Bronchial epithelial cell (primary cell): ENCODE measurements at regions not wholly inside any gene's neighbourhood (a gene's known extent, or its start where the extent isn't known, plus 50 kb on each side); places are given as distances from the start of the nearest gene placed in this dataset.

Experiments used
- DNase-seq: peaks from one replicate; pipeline ENCODE4 v3.0.0-alpha.2; 2010; ENCODE audit warnings: low read depth
- FAIRE-seq: peaks from 2 replicates; lab custom pipeline; 2011; peaks lifted over from hg19 to GRCh38; lab: Jason Lieb, UNC
- H3K27me3 ChIP-seq: 2 replicates; pipeline ENCODE4 v1.5.1; 2011; ENCODE audit warnings: low read length; ENCODE audit not compliant: control insufficient read depth, insufficient read depth
- H3K36me3 ChIP-seq: 2 replicates; pipeline ENCODE4 v1.5.1; 2011; ENCODE audit warnings: low read length; ENCODE audit not compliant: control insufficient read depth, insufficient read depth
- H3K4me3 ChIP-seq: 2 replicates; pipeline ENCODE4 v1.5.1; 2011; ENCODE audit warnings: mild to moderate bottlenecking, low read depth, low read length, control low read depth
- TF ChIP-seq, protein P1 (sequence below): IDR thresholded peaks from 2 replicates; pipeline ENCODE4 v1.5.1; 2011; ENCODE audit warnings: mild to moderate bottlenecking, moderate library complexity, low read length, control low read depth, inconsistent platforms; ENCODE audit not compliant: insufficient read depth, severe bottlenecking

DNA sequence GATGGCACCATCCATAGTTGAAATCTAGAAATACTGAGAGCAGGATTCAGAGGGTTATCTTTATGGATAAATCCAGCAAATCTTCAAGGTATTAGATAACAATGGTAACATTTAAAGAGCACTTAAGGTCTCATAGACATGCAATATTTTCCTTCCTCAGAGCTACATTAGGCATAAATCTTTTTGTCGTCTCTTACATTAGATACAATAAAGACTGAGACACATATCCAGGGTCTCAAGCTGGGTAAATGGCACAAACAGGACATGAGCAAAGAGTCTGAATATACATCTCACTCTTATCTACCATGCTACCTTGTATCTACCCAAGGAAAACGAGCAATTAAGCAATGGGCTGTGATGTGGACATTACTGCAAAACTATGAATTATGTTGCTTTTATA is 927.3 kb upstream of the EPHA6 start:
- Histone ChIP-seq H3K4me3 (no peak overlapping the region), H3K36me3 (no peaks in the 10 kb centered on the region), H3K27me3 (no peaks in the 10 kb centered on the region)
- DNase-seq (no peak), FAIRE-seq (no peak)
- TF ChIP-seq, protein P1, sequence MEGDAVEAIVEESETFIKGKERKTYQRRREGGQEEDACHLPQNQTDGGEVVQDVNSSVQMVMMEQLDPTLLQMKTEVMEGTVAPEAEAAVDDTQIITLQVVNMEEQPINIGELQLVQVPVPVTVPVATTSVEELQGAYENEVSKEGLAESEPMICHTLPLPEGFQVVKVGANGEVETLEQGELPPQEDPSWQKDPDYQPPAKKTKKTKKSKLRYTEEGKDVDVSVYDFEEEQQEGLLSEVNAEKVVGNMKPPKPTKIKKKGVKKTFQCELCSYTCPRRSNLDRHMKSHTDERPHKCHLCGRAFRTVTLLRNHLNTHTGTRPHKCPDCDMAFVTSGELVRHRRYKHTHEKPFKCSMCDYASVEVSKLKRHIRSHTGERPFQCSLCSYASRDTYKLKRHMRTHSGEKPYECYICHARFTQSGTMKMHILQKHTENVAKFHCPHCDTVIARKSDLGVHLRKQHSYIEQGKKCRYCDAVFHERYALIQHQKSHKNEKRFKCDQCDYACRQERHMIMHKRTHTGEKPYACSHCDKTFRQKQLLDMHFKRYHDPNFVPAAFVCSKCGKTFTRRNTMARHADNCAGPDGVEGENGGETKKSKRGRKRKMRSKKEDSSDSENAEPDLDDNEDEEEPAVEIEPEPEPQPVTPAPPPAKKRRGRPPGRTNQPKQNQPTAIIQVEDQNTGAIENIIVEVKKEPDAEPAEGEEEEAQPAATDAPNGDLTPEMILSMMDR = no peak

DNA sequence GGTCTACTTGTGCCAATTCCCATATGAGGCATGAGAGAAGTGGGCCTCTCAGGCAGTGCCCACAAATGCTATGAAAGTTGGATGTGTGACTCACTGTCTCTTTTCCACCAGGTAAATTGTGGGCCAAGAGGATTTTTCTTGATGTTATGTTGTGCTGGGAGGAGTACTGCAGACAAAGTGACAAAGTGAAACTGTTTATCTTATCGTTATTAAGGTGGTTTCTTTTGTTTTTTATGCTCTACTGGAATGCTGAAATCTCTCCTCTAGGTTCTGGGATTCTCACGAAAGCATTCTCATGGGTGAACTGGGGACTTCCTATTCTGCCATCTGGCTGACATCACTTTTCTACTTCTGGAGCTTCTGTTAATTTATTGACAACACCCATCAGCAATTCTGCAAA is 919.6 kb upstream of the EPHA6 start:
- no peak for FAIRE-seq
- DNase-seq = no peak
- TF ChIP-seq, protein P1 = no peak
- Histone ChIP-seq H3K27me3 (no peaks in the 10 kb centered on the region), H3K4me3 (no peak overlapping the region), H3K36me3 (no peaks in the 10 kb centered on the region)

DNA sequence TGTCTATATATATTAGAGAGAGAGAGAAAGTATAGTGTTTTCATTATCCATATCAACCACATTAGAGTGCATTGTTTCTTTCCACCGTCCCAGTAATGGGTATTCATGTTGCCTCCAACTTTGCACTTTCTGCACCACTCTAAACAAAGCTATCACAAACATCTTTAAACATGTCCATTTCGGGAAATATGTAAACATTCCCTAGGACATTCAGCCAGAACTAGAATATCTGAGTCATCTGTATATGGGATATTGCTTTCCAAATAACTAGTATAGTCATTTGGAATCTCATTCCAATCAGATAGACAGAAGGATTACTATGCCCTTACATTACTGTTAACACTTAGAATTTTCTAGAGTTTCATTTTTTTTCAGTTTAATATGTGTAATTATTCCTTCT is 914.9 kb upstream of the EPHA6 start:
- FAIRE-seq (no peak), DNase-seq (peak; percentile 47)
- Histone ChIP-seq H3K27me3 (no peaks in the 10 kb centered on the region), H3K4me3 (no peak overlapping the region), H3K36me3 (no peaks in the 10 kb centered on the region)
- TF ChIP-seq, protein P1 = no peak

DNA sequence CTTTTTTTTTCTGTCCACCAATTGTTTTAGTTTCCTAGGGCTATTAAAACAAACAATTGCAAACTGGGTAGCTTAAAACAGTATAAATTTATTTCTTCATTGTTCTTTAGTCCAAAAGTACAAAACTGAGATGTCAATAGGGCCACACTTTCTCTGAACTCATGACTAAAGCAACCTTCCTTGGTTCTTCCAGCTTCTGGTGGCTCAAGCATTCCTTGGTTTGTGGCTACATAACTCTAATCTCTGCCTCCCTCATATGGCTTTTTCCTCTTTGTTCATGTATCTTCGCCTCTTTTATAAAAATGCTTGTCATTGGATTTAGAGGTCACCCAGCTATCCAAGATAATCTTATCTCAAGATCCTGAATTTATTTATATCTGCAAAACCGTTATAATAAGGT is 914.5 kb upstream of the EPHA6 start:
- FAIRE-seq (no peak), DNase-seq (no peak)
- TF ChIP-seq, protein P1 = no peak

DNA sequence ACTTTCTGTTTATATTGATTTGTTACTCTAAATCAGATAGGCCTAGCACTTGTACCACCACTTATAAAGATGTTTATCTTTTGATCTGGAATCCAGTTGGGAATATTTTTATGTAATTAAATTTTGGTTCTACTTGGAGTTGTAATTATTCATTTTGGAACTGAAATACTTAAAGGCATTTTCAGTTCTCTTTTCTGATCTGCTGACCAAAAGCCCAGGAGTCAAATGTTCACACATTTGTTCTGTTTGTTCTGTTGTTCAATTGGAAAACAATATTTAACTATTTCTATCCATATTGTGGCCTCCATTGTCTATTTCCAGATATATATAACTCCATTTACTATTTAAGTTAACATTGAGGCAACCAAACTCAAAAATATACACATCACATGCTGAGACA is 912.4 kb upstream of the EPHA6 start:
- no peak overlapping the region for H3K4me3 ChIP-seq
- TF ChIP-seq, protein P1 = no peak
- no peak for DNase-seq
- H3K36me3 ChIP-seq = no peaks in the 10 kb centered on the region
- no peaks in the 10 kb centered on the region for H3K27me3 ChIP-seq
- FAIRE-seq = no peak

More for the DNA sequence above, 914.5 kb upstream of the EPHA6 start:
- Histone ChIP-seq H3K27me3 (no peaks in the 10 kb centered on the region), H3K36me3 (no peaks in the 10 kb centered on the region), H3K4me3 (no peak overlapping the region)

DNA sequence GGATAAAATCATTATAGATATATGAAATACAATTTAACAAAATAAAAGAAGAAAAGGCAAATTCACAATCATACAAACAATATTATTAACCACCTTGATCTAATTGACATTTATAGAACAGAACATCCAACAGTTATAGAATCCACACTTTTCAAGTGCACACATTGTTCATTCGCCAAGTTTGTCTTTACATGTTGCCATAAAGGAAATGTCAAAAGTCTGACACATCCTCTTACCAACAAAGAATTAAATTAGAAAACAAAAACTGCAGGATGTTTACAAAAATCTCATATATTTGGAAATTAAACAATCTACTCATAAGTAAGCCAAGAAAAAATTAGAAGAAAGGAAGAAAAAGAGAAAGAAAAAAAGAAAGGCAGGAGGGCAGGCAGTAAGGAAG is 909.2 kb upstream of the EPHA6 start:
- H3K36me3 ChIP-seq = no peaks in the 10 kb centered on the region
- TF ChIP-seq, protein P1 = no peak
- DNase-seq (peak; percentile 12), FAIRE-seq (no peak)
- H3K27me3 ChIP-seq = no peaks in the 10 kb centered on the region
- H3K4me3 ChIP-seq = no peak overlapping the region
